AG04450 (cell line): ENCODE measurements at regions not wholly inside any gene's neighbourhood (a gene's known extent, or its start where the extent isn't known, plus 50 kb on each side); places are given as distances from the start of the nearest gene placed in this dataset.

Source experiments
- CTCF ChIA-PET: fragments of 300-600, 350-600 bp; formaldehyde crosslinking; extraction: SDS; loops from one replicate; lab custom pipeline; 2022; ENCODE audit warnings: antibody characterized with exemption, inconsistent platforms; lab: Charles Lee
- POLR2A ChIA-PET: fragments of 350-600 bp; formaldehyde crosslinking; extraction: SDS; loops from one replicate; lab custom pipeline; 2021; ENCODE audit warnings: antibody characterized with exemption, inconsistent platforms; lab: Yijun Ruan, JAX
- DNase-seq: peaks from one replicate; pipeline ENCODE4 v3.0.0-alpha.2; 2011; ENCODE audit warnings: low read depth, low spot score
- H3K27ac ChIP-seq: one replicate; pipeline ENCODE4 v1.5.1; 2012; ENCODE audit warnings: low read depth, low read length, control low read depth
- H3K27me3 ChIP-seq: one replicate; pipeline ENCODE4 v1.6.0; 2012; ENCODE audit warnings: low read length; ENCODE audit not compliant: control insufficient read depth, insufficient read depth
- H3K4me3 ChIP-seq: 2 replicates; pipeline ENCODE4 v1.5.1; 2011; ENCODE audit warnings: mild to moderate bottlenecking, low read depth, low read length, control low read depth
- H3K9me3 ChIP-seq: 2 replicates; pipeline ENCODE4 v1.5.1; 2012; ENCODE audit warnings: low read length; ENCODE audit not compliant: control insufficient read depth, insufficient read depth
- CTCF ChIP-seq: IDR thresholded peaks from 2 replicates; pipeline ENCODE4 v1.5.1; 2011; ENCODE audit warnings: low read depth, low read length, control low read depth, inconsistent platforms

- POLR2A ChIA-PET, result no interaction called here
- no peak for TF ChIP-seq CTCF
- no peaks in the 10 kb centered on the region for H3K27me3 ChIP-seq
- no peak overlapping the region for H3K27ac ChIP-seq
- CTCF ChIA-PET, result interaction anchor here (0.6 kb wide), 1 partner anchor 85 kb away, joined by 4 read pairs; no protein-coding TSS in a partner anchor
- no peak for DNase-seq
- H3K4me3 ChIP-seq, result no peak overlapping the region
- peaks cover 13% of the 10 kb centered on the region; the same call in 1 of the 2 replicates for H3K9me3 ChIP-seq
These were observed 493.7 kb downstream of the BTBD3 start for GRCh38 chr20:12411246-12411940.

- no peak overlapping the region for H3K4me3 ChIP-seq
- no peaks in the 10 kb centered on the region for H3K27me3 ChIP-seq
- peaks cover 11% of the 10 kb centered on the region; the same call in 1 of the 2 replicates for H3K9me3 ChIP-seq
- no peak for TF ChIP-seq CTCF
- H3K27ac ChIP-seq, result no peak overlapping the region
- DNase-seq, result no peak
- ChIA-PET CTCF (no interaction called here), POLR2A (no interaction called here)
These were observed 495.4 kb downstream of the BTBD3 start for GRCh38 chr20:12413116-12413515.

- H3K9me3 ChIP-seq, result peaks cover 8% of the 10 kb centered on the region; the same call in 1 of the 2 replicates
- ChIA-PET CTCF (no interaction called here), POLR2A (no interaction called here)
- no peak for DNase-seq
- TF ChIP-seq CTCF, result no peak
- H3K27ac ChIP-seq, result no peak overlapping the region
- H3K4me3 ChIP-seq, result no peak overlapping the region
- no peaks in the 10 kb centered on the region for H3K27me3 ChIP-seq
These were observed 497.0 kb downstream of the BTBD3 start for GRCh38 chr20:12414446-12415274.

GRCh38 chr20:12416281-12416680 lies 498.6 kb downstream of the BTBD3 start:
- no peak for DNase-seq
- TF ChIP-seq CTCF, result no peak
- Histone ChIP-seq H3K9me3 (peaks cover 5% of the 10 kb centered on the region; the same call in 1 of the 2 replicates), H3K27ac (no peak overlapping the region), H3K27me3 (no peaks in the 10 kb centered on the region), H3K4me3 (no peak overlapping the region)
- ChIA-PET CTCF (no interaction called here), POLR2A (no interaction called here)

GRCh38 chr20:12433724-12434123 lies 516.0 kb downstream of the BTBD3 start:
- no peak overlapping the region for H3K27ac ChIP-seq
- POLR2A ChIA-PET, result no interaction called here
- CTCF ChIA-PET, result no interaction called here
- no peak for TF ChIP-seq CTCF
- DNase-seq, result no peak
- peaks cover 13% of the 10 kb centered on the region for H3K9me3 ChIP-seq
- H3K27me3 ChIP-seq, result no peaks in the 10 kb centered on the region
- no peak overlapping the region for H3K4me3 ChIP-seq
